Fibroblast of mammary gland (primary cell): ENCODE measurements at regions not wholly inside any gene's neighbourhood (a gene's known extent, or its start where the extent isn't known, plus 50 kb on each side); places are given as distances from the start of the nearest gene placed in this dataset.

Experiments used
- DNase-seq: peaks from one replicate; pipeline ENCODE4 v3.0.0-alpha.2; 2010; ENCODE audit warnings: low read depth
- H3K4me3 ChIP-seq: 2 replicates; pipeline ENCODE4 v1.5.1; 2011; ENCODE audit warnings: low read depth, mild to moderate bottlenecking, low read length, moderate library complexity; ENCODE audit not compliant: control insufficient read depth
- CTCF ChIP-seq: conservative IDR thresholded peaks from 2 replicates; pipeline ENCODE4 v1.5.1; 2011; ENCODE audit warnings: low read depth, low read length, inconsistent platforms; ENCODE audit not compliant: control insufficient read depth, insufficient read depth

DNA sequence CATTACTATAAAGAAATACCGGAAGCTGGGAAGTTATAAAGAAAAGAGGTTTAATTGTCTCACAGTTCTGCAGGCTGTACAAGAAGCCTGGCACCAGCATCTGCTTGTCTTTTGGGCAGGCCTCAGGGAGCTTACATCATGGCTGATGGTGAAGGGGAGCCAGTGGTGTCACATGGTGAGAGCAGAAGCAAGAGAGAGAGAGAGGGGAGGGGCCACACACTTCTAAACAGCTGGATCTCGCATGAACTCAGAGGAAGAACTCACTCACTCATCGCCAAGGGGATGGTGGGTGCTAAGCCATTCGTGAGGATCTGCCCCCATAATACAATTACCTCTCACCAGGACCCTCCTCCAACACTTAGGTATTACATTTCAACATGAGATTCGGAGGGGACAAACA lies 51.8 kb upstream of the ANKRD34C start:
- H3K4me3 ChIP-seq: no peak overlapping the region
- no peak for DNase-seq
- no peak for TF ChIP-seq CTCF

DNA sequence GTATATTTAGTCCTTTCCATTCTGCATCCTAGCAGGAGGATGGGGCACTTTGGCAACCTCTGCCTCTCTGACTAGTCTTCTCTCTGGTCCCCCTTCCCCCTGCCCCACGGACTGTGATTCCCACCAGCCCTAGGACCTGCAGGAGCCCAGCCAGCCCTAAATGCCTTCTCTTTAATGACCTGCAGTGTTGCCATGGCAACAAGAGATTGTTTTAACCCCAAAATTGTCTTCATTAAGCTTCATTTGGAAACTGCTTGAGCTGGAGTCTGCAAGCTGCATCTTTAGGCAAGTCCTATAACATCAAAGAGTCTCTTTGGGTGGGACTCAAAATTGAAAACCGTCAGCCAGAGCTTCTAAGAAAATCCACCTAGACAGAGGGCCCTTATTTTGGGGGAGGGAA lies 59.7 kb upstream of the ANKRD34C start:
- H3K4me3 ChIP-seq: no peak overlapping the region

GRCh38 chr15:79221696-79222095 lies 60.8 kb upstream of the ANKRD34C start:
- DNase-seq: no peak
- no peak overlapping the region for H3K4me3 ChIP-seq

More for the DNA sequence above, 59.7 kb upstream of the ANKRD34C start:
- TF ChIP-seq CTCF: no peak
- DNase-seq: no peak

GRCh38 chr15:79219393-79220056 lies 63.0 kb upstream of the ANKRD34C start:
- no peak overlapping the region for H3K4me3 ChIP-seq
- TF ChIP-seq CTCF: no peak
- DNase-seq: no peak

More at GRCh38 chr15:79221696-79222095, 60.8 kb upstream of the ANKRD34C start:
- TF ChIP-seq CTCF: no peak

DNA sequence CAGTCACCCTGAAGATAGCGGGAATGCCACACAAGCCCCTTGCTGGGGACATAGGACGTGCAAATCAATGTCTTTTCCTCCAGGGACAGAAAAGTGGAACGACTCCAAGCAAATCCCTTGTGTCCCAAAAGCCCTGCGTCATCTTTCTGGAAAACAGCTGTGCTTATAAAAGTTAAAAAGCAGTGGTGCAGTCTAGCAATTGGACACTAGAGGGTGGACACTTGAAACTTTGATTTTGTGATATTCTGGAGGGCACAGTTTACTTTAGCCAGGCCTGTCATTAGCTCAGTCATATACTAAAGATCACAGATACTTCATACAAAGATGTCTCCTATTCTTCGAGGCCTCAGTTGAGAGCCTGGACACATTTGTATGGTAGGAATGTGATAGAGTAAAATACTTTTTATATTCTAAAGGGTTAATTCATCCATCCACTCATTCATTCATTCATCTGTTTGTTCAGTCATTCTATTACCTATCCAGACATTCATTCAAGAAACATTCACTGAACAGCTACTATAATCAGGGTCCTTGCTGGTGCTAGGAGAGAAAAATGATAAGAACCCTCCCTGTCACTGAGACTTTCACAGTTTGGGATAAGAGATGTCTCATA lies 63.8 kb upstream of the ANKRD34C start:
- no peak overlapping the region for H3K4me3 ChIP-seq
- TF ChIP-seq CTCF: peak; percentile 55
- peak; percentile 34 for DNase-seq

DNA sequence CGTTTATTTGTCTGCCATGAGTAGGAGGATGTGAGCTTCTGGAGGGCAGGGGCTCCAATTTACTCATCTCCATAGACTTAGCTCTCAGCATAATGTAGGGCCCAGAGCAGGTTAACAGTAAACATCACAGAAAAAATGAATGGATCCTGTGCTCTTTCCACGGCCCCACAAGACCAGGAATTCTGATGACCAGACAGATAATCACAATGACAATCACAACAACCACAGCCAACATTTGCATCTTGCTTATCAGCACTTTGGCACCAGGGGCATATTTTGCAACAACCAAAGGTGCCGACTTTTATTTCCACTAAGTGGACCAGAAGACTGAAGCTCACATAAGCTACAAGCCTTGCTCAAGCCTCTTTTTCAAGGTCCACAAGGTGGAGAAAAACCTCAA lies 68.9 kb upstream of the ANKRD34C start:
- no peak overlapping the region for H3K4me3 ChIP-seq
- no peak for DNase-seq
- TF ChIP-seq CTCF: no peak
